Inflammatory macrophage treated with lipopolysaccharide for 4 hours (primary cell): ENCODE measurements at regions not wholly inside any gene's neighbourhood (a gene's known extent, or its start where the extent isn't known, plus 50 kb on each side); places are given as distances from the start of the nearest gene placed in this dataset.
"Not testable (repeated sequence)": the region's sequence is repeated elsewhere in the genome, so short reads cannot be mapped to it uniquely, and the experiment has no call there.

Experiments used
- DNase-seq: peaks from one replicate; pipeline ENCODE4 v3.0.0-alpha.2; 2020

GRCh38 chr14:27410981-27411380 is 813.1 kb upstream of the NOVA1 start:
- DNase-seq, result no peak

- peak; percentile 13 for DNase-seq
These were observed 830.0 kb upstream of the NOVA1 start for GRCh38 chr14:27427796-27428195.

GRCh38 chr14:27435923-27436670 is 838.3 kb upstream of the NOVA1 start:
- no peak for DNase-seq

- no peak for DNase-seq
These were observed 886.8 kb upstream of the NOVA1 start for GRCh38 chr14:27484633-27485032.

- DNase-seq, result no peak
These were observed 887.4 kb upstream of the NOVA1 start for GRCh38 chr14:27485193-27485592.

GRCh38 chr14:27506272-27506671 is 908.4 kb upstream of the NOVA1 start:
- no peak for DNase-seq

- no peak for DNase-seq
These were observed 930.5 kb upstream of the NOVA1 start for GRCh38 chr14:27528328-27528727.

- DNase-seq, result no peak
These were observed 938.9 kb upstream of the NOVA1 start for GRCh38 chr14:27536748-27537147.

- DNase-seq, result no peak
These were observed 948.3 kb upstream of the NOVA1 start for GRCh38 chr14:27546111-27546510.

- DNase-seq, result no peak
These were observed 956.0 kb upstream of the NOVA1 start for GRCh38 chr14:27553790-27554189.

GRCh38 chr14:27557445-27557844 is 959.6 kb upstream of the NOVA1 start:
- DNase-seq, result no peak

- no peak for DNase-seq
These were observed 962.0 kb upstream of the NOVA1 start for GRCh38 chr14:27559848-27560247.

GRCh38 chr14:27566843-27567382 is 969.1 kb upstream of the NOVA1 start:
- DNase-seq, result no peak

- no peak for DNase-seq
These were observed 975.2 kb upstream of the NOVA1 start for GRCh38 chr14:27573018-27573417.

- no peak for DNase-seq
These were observed 989.3 kb upstream of the NOVA1 start for GRCh38 chr14:27587103-27587502.

- DNase-seq, result no peak
These were observed 1007.4 kb upstream of the NOVA1 start for GRCh38 chr14:27605282-27605681.

- DNase-seq, result no peak
These were observed 1010.5 kb upstream of the NOVA1 start for GRCh38 chr14:27608377-27608776.

- DNase-seq, result no peak
These were observed 1014.3 kb upstream of the NOVA1 start for GRCh38 chr14:27612121-27612520.

GRCh38 chr14:27613102-27613501 is 1015.3 kb upstream of the NOVA1 start:
- DNase-seq, result no peak

- no peak for DNase-seq
These were observed 1025.9 kb upstream of the NOVA1 start for GRCh38 chr14:27623782-27624181.

- DNase-seq, result no peak
These were observed 1036.5 kb upstream of the NOVA1 start for GRCh38 chr14:27634056-27634970.

- not testable (repeated sequence) for DNase-seq
These were observed 1042.9 kb upstream of the NOVA1 start for GRCh38 chr14:27640688-27641087.

- no peak for DNase-seq
These were observed 1044.5 kb upstream of the NOVA1 start for GRCh38 chr14:27642251-27642866.
